ENCODE measurements at regions not wholly inside any gene's neighbourhood (a gene's known extent, or its start where the extent isn't known, plus 50 kb on each side); places are given as distances from the start of the nearest gene placed in this dataset.

DNA sequence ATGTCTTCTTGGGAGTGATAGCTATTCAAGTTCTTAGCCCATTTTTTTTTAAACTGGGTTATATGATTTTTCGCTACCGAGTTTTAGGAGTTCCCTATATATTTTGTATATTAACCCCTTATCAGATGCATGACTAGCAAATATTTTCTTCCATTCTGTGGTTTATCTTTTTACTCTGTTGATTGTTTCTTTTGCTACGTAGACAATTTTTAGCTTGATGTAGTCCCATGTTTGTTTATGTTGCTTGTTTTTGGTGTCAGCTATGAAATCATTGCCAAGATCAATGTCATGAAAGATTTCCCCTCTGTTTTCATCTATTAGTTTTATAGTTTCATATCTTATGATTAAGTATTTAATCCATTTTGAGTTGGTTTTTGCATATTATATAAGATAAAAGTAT is 480.5 kb downstream of the CDH11 start:
- DNase-seq, result no peak

DNA sequence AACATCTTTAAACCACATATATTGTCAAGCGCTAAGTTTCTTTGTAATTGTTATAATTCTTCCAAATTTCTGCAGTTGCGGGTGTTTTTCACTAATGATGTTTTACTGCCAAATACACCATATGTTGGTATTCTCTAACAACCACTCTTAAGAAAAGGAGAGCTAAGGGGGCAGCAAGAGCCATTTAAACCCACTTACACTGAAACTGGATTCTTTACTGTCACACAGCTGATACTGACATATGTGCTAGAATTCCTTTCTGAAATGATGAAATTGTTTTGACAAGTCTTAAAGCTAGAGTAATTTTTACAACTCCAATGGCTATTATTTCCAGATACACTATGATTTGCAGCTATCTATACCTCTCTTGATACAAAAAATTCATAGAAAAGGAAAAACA is 483.1 kb downstream of the CDH11 start:
- DNase-seq, result no peak

DNA sequence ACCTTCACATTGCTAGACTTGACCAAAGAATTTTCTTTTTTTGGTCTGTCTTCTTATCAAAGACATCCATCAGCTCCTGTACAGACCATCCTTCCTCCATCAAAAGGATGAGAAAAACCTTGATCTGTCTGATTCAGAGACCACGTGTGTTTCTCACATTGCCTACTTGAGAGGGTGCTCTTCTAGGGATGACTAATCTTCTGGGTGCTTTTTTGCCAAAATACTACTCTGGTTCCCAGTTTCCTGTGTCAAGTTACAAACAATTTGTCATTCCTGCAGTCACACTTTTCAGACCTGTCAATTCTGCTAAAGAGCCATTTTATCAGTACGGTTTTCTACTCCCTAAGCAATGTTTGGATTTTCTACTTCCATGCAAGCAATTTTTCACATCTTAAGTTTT is 492.2 kb downstream of the CDH11 start:
- DNase-seq, result peak; percentile 74

DNA sequence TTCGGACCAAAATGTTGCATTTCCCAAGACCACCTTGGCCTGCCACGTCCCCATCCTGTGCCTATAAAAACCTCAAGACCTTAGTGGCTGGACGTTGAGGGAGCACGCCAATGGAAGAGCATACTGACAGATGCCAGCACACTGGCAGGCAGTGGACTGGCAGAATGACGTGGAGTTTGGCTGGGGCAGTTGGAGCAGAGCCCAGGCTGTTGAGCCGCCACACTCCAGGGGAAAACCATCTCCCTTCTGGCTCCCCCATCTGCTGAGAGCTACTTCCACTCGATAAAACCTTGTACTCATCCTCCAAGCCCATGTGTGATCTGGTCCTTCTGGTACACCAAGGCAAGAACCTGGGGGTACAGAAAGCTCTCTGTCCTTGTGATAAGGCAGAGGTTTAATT is 494.1 kb downstream of the CDH11 start:
- DNase-seq, result no peak

DNA sequence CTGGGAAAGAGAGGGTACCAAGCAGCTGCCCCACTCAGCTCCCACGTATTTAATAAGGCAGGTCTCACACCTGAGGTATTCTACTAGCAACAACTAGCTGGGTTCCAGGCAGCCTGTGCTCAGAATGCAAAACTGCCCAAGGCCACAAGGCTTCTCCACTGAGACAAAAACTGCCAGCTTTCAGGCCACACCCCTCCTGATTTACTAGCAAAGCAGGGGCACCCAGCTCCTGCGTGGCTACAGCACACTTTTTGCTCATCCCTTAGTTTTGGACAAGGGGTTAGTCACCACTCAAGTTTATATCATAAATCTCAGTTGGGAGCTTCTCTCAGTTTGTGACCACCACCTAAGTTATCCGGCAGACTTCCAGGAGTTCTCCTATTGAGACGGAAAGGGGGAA is 494.6 kb downstream of the CDH11 start:
- DNase-seq, result no peak

DNA sequence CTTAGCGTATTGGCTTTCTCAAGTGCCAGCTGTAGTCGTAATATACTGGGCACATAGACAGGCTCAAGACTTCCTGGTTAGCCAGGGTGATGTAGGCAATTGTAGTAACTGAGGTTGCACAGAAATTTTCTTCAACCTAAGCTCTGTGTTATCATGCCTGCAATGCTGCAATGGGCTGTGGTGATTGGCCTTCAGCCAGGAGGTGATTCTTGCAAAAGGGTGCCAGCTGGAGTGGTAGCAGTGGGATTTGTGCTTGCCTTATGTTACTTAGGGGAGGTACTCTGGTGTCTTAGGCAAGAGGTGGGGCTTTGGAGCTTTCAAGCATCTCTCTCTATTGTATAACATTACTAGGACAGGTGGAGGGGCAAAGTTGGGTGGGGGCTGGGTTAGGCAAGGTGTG is 495.1 kb downstream of the CDH11 start:
- no peak for DNase-seq

DNA sequence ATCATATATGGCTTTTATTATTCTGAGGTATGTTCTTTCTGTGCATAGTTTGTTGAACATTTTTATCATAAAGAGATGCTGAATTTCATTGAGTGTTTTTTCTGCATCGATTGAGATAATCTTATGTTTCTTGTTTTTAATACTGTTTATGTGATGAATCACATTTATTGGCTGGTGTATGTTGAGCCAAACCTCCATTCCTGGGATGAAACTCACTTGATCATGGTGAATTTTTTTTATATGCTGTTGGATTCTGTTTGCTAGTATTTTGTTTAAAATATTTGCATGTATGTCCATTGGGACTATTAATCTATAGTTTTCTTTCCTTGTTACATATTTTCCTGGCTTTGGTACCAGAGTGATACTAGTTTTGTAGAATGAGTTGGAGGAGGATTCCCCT is 500.2 kb downstream of the CDH11 start:
- DNase-seq, result peak; percentile 55

DNA sequence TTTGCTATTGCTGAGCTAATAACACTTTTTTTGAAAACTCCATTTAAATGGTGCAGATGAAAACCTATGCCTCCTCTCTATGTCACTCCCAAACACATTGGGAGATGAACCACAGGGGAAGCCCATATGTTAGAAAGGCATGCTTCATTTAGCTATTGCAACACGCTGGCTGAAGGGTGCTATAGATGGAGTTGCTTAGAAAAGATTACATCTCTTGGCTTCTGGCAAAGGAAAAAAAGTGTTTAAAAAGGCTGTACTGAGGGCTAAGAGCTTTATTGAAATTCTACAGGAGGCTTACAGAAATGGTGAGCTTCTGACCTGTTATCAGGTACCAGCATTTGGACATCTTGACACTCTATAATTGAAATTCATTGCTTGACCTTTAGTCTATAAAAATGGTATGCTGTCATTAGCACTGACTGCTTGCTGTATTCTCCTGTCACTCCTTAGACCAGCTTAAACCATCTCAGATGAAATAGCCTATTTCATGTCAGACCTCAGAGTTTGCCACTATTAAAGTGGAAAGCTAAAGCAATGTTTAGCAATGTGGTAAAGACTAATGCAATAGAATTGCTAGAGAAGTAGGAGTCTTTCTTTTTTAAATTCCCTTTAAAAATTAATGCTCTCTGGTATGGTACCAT is 503.9 kb downstream of the CDH11 start:
- no peak for DNase-seq

DNA sequence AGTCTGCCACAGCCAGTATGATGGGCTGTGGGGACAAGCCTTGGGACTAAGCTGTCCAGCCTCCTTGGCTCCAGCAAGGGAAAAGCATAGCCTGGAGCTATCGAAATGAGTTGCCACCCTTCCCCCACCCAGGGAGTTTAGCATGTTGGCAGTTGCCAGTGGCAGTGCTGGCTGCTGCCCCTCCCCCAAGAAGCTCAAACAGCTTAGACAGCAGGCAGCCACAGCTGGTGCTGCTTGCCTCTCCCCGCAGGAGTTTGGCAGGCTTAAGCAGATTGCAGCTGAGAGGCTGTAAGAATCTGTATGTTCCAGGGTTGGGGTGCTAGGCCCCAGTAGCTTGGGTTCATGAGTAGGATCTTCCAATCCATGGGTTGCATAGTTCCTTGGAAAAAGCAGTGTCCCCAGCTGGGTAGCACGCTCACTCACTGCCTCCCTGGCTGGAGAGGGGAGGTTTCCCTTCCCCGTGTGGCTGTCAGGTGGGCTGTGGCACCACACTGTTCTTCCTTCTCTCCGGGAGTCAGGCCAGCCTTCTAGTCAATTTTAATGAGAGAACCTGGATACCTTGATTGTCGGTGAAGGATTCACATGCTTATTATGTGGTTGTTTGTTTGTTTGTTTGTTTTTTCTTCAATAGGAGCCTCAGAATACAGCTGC is 506.1 kb downstream of the CDH11 start:
- DNase-seq, result peak; percentile 37

DNA sequence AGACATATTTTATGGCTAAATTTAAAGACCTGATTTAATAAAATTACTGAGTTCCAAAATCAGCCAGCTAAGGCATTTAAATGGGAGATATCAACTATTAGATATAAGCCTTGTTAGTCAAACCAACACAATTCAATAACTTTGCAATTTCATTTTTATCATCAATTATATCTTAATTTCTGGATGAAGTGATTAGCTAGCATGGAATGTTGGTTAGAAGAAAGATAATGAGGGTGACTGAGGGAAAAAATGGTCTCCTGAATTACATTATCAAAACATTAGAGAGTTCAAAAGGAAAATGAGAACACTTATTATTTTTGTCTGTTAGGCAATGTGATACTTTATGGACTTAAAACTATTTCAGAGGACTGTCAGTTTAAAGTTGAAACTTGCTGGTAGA is 525.7 kb downstream of the CDH11 start:
- DNase-seq, result peak; percentile 17

DNA sequence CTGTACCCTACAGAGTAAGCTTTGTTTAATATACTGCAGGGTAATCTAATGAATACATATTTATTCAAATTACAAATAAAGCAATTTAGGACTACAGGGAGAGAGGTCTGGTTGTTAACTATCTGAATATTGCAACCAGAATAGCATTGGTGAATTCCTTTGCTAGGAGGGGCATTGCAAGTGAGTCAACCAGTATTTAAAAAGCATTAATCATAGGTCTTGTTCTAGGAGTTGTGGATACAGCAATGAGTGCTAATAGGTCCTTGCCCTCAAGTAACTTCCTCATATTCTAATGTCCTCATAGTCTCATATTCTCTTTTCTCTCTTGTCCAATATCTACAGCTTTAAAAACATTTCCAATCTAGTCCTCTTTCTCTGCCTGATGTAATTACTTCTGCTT is 531.4 kb downstream of the CDH11 start:
- DNase-seq, result peak; percentile 78

DNA sequence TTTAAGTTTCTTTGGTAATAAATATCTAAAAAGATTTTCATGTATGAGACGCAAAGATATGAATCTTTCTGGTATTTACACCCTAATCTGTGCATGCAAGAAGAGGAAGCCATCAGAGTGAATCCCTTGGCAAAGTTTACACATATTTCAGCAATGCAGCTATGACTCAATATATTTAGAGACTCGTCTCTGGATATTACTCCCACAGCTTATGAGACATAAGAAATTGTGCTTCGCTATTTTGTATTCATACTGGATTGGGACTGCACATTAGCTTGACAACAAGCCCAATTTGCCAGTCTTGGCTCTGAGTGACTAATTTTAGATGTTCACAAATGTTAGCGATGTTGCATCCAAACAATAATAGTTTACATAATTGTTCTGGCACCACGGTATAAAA is 532.0 kb downstream of the CDH11 start:
- DNase-seq, result peak; percentile 93

DNA sequence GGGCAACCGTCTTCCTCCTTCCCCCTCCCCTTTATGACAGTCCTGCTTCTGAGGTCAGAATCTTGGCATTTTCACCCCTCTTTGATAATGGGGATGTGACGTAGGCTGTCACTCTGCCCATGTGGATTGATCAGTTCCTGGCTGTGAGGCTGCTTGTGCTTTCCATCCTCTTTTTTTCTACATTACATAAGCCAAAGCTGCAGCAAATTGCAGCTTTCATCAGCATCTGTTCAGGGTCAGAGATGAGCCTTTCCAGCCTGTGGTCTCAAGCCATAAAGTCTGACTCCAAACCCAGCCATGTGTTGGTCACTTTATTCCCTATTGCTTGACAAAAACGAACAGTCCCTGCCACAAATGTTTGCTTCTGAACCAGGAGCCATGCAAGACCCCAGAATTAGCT is 535.1 kb downstream of the CDH11 start:
- DNase-seq, result no peak

DNA sequence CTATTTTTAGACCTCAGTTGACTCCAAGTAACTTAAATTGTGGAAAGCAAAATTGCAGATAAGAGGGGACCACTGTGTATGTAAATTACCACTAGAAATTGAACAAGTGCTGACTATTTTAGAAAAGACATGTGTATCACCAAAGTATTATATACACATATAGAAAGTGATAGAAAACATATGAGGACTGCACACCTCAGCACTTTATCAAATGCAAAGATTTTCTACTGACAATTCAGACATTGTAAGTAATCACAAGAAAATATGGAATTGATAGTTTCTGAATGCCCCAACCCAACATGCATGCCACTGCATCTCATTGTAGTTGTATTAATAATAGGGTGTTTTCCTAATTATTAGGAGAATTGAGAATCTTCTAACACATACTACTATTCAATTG is 536.5 kb downstream of the CDH11 start:
- DNase-seq, result no peak

DNA sequence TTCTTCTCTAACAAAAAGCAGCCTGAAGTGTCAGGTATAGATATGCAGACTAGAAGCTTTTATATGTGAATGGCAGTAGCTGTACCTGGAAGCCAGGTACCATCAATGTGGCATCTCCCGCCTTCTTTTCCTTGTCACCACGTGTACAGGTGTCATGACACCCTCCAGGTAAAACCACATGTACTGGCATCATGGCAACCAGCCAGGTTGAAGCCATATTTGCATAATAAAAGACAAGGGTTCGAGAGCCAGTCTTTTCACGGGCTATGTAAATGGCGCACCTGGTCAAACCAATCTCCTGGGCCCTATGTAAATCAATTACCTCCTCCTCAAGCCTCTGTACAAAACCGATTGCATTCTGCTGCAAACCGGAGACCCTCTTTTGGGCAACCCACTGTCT is 541.3 kb downstream of the CDH11 start:
- DNase-seq, result no peak

DNA sequence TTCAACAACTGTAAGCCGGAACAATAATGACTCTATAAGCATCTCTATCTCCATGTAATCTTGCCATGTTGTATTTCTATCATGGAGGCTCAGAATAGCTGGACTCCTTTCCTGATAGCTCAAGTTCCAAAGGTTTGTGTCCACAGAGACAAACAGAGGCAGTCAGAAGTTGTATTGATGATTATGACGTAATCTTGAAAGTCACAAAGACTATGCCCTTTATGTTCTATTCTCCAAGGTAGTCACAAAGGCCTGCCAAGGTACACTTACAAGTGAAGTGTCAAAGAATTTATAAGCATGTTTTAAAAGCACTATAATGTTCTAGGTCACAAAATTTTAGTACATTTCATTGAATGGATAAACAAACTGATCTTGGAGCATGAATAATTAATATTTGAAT is 542.2 kb downstream of the CDH11 start:
- DNase-seq, result no peak

DNA sequence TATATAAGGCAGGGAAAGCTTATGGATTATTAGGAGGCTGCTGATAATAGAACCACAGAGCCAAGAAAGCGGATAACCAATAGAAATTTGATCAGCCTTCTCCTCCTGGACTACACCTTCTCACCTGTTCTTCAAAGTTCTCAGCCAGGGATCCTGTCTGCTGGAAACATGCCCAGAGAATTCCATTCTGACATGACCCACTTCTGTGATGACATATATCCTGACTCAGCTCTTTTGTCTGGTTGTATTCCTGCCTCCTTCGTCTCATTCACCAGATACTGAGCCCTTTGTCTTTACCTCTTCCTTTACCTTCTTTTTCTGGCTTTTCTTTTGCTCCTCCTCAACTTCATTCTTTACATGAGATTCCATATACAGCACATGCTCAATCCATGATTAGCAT is 576.1 kb downstream of the CDH11 start:
- DNase-seq, result peak; percentile 4

DNA sequence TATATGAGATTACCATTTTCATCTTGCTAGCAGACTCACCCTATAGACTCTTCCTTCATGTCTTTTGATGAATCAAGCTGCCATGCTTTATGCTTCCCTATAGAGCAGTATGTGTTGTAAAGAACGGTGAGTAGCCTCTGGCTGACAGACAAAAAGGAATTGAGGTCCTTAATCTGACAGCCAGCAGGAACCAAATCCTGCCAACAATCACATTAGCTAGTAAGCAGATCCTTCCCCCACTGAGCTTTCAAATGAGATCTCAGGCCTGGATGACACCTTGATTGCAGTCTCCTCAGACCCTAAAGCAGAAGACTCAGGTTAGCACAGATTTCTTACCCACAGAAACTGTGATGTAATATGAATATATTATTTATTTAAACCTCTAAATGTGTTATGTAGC is 577.0 kb downstream of the CDH11 start:
- no peak for DNase-seq

DNA sequence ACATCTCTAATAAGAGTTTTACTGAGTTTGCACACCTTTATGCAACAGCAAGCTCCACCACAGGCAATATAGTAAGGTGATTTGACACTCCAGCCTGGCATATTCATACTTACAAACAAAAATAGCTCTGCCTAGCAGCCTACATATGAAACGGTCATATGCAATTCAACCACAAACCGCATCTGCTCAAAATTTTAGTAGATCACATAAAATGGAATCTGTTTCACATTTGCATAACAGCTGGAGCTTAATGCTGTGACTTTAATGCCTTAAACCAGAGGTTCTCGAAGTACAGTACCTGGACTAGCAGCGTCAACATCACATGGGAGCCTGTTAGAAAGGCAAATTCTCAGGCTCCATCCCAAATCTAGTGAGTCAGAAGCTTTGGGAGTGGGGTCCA is 578.4 kb downstream of the CDH11 start:
- DNase-seq, result peak; percentile 17

DNA sequence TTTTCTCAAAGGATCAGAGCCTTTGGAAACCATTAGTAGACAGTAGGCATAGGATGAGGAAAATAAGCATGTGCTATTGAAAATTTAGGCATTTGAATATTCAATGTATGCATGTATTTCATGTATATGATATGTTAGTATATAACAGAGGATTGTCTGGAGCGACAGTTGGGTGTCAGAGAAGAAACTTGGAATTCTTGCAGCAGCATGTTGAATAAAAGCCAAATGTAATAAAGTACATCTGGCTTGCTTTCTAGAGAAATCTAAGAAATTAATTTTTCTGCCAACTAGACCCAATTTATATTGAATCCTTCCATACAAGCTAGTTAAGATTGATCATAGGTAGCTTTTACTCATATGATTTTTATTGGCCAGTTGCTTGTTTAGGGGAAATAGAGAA is 578.8 kb downstream of the CDH11 start:
- DNase-seq, result no peak

DNA sequence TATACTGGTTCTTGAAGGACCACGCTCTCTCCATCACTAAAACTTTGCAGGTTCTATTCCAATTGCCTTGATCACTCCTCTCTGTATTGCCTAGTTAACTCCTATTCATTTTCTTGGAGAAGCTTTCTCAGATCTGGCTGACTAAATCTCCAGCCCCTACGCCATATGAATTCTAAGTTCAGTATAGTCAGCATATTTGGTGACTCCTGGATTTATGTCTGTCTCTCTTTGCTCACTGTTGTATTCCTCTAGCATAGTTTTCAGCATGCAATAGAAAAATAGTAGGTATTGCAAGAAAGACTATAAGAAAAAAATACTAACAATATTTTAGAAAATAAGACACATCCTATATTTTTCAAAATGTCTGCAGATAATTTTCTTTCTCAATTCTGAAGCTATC is 579.7 kb downstream of the CDH11 start:
- DNase-seq, result no peak

DNA sequence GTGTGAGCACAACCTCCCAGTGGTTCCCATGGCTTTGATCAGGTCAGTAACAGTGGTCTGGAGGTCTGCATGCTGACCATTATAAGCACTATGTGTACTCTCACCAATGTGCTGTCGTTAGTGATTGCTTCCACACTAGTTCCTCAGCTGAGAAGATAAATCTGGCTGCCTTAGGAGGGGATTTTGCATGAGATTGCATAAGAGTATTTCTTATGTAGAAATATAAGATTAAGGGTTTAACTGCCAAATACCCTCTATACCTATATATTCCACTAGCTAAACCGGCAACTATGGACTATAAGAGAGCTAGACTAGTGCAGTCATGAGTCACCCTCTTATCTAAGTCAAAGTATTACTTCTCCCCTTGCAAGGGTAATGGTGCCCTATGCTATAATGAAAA is 580.2 kb downstream of the CDH11 start:
- DNase-seq, result no peak

DNA sequence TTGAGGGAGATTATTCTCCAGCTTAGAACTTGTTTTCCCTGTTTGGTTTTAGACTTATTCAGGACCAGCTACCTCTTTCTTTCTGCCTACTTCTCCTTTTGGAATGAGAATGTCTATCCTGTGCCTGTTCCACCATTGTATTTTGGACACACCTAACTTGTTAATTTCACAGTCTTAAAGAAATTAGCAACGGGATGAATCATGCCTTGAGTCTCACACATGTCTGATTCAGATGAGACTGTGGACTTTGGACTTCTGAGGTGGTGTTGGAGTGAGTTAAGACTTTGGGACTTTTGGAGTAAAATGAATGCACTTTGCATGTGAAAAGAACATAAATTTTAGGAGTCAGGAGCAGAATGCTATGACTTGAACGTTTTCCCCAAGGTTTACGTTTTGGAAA is 581.4 kb downstream of the CDH11 start:
- no peak for DNase-seq

DNA sequence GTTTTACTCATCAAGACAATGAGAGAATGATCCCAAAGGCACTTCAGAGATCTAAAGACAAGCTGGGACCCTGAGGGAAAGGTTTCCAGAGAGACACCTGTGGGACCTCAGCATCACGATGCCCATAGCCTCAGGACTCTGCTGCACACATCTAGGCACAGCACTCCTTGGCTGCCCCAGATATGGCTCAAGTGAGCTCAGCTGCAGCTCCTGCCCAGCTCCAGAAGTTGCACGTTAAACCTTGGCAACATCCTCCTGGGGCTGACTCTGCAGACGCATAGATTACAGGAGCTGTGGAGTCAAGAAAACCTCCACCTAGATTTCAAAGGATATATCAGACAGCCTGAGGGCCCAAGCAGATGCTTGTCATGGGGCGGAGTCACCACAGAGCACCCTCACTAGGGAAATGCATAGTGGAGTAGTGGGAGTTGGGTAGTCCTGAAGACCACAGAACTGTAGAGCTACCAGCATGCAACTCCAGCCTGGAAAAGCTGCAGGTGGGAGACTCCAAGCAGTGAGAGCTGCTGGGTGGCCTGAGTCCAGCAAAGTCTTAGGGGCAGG is 582.0 kb downstream of the CDH11 start:
- DNase-seq, result no peak
